ENCODE measurements at regions not wholly inside any gene's neighbourhood (a gene's known extent, or its start where the extent isn't known, plus 50 kb on each side); places are given as distances from the start of the nearest gene placed in this dataset.

- no peak for DNase-seq (ENCODE audit: low read depth in 2 of 2)
These were observed 187.2 kb downstream of the REEP3 start for GRCh38 chr10:63708421-63708820.

GRCh38 chr10:63710703-63711102 lies 189.5 kb downstream of the REEP3 start:
- DNase-seq (ENCODE audit: low read depth in 2 of 2) = no peak

GRCh38 chr10:63711361-63711760 lies 190.2 kb downstream of the REEP3 start:
- no peak for DNase-seq (ENCODE audit: low read depth in 2 of 2)

DNA sequence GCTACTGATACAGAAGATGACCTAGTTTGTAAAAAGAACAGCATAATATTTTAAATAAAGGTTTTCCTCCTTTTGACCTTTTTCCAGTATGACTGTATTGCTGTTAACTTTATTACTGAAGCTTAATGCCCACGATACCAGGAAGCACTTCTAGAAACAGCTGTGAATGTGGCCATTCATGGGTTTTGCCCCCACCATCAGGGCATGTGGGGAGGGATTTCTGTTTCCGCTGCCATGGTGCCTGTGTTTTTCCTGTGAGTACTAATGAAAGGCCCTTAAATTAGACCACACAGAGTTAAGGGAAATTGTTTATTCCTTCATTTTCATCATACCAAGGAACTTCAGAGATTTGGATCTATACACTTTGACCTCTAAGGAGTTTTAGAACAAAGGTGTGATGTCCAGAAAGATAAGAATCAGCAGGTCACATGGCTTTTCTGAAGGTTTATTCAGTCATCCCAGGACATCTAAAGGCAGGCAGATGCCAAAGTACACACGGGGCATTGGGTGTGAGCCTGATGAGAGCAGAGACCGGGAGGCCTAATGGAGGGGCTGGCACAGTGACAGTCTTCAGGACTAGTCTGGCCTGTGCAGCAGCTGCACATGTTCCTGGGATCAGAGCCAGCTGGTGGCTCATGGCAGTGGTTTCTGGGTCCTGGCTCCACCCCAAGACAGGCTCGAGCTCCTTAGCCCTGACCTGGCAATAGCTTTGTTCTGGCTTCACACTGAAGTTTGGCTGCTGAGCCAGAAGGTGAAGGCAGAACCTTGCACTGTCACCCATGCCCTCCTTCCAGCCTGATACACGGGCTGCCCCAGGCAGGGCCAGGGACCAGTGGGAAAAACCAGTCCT lies 190.9 kb downstream of the REEP3 start:
- DNase-seq (ENCODE audit: low read depth in 2 of 2) = no peak

GRCh38 chr10:63712717-63713115 lies 191.5 kb downstream of the REEP3 start:
- DNase-seq (ENCODE audit: low read depth in 2 of 2) = no peak

DNA sequence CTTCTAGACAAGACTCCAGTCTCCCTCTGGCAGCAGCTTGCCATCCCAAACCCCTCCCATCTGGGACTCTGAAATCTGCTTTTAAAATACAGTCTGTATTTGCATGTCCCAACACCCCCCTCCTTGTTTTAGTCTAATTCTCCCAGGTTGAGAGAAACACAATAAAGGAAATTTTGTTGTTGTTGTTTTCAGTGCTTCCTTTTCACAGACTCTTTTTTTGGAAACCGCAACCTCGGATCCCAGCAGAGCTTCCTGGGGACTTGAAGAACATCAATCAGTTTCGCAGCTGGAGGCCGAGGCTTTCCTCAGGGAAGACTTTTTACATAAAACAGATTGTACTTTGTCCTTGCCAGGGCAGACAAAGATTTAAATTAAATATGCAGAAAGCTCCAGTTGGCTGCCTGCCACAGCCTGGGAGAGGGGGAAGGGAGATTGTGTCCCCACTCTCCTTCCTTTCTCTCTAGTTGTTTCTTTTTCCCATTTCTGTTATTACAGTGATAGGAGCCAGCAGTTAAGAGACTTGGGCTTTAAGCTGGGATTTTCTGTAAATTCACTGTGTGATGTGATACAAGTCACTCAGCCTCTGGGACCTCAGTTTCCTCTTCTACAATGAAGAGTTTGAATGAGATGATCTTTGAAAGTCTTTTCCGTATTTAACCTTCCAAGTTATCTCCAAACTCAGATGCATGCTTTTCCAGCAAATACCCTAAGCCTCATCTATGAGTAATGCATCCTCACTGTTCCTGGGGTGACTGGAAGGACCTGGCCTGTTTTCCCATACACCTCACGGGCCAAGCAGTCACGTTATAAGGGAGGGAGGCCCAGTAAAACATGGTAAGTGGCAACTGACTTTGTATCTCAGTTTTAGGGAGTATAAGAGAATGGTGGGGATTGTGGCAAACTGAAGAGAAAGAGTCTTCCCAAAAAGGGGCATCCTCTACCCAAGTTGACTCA lies 192.3 kb downstream of the REEP3 start:
- no peak for DNase-seq (ENCODE audit: low read depth in 2 of 2)

- DNase-seq (ENCODE audit: low read depth in 2 of 2) = no peak
These were observed 194.9 kb downstream of the REEP3 start for GRCh38 chr10:63716016-63716580.

- no peak for DNase-seq (ENCODE audit: low read depth in 2 of 2)
These were observed 196.0 kb downstream of the REEP3 start for GRCh38 chr10:63717027-63717715.

DNA sequence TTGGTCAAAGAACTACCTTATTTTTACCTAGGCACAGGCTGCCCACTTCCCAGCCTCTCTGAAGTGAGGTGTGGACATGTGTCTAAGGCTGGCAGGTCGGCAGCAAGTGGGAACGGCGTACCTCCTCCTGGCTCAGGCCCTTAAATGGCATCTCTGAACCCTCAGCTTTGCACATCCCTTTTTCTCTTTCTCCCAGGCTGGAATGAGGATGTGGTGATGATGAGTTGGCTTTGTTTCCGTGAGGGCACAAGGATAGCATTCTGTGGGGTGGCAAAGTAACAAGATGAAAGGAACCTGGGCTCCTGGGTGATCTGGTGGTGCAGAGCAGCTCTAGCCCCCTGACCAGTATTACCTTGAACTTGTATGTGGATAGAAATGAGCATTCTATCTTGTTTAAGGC lies 196.8 kb downstream of the REEP3 start:
- no peak for DNase-seq (ENCODE audit: low read depth in 2 of 2)

- DNase-seq (ENCODE audit: low read depth in 2 of 2) = no peak
These were observed 197.2 kb downstream of the REEP3 start for GRCh38 chr10:63718421-63718820.

DNA sequence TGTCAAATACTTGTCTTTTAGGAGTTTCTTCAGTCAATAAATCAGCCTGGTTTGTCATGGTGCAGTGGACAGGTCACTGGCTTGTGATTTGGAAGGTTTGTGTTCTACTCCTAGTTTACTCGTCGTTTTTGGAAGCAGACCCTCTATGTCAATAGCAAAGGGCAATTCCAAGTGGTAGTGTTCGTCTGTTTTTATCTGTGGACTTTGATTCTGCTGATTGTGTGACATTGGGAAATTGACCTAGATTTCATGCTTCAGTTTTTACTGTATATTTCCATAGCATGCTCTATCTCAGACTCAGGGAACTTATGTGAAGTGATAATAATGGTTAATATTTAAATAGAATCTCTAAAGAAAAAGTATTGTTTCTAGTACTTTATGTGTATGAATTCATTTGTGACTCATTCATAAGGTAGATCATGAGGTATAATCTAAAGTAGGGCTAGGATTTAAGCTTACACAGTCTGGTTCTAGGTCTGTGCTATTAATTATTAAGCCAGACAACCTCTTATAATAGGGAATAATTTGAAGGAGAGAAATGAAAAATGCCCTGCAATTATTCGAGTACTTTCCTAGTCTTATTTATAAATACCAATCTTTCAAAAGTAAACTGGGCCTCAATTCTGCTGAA lies 198.1 kb downstream of the REEP3 start:
- DNase-seq (ENCODE audit: low read depth in 2 of 2) = no peak

- peak; percentile 13 to 31 for DNase-seq (ENCODE audit: low read depth in 2 of 2)
These were observed 198.9 kb downstream of the REEP3 start for GRCh38 chr10:63720072-63720537.

- DNase-seq (ENCODE audit: low read depth in 2 of 2) = no peak
These were observed 199.5 kb downstream of the REEP3 start for GRCh38 chr10:63720676-63721075.

GRCh38 chr10:63722537-63722936 lies 201.3 kb downstream of the REEP3 start:
- DNase-seq (ENCODE audit: low read depth in 2 of 2) = no peak

GRCh38 chr10:63723320-63723719 lies 202.1 kb downstream of the REEP3 start:
- DNase-seq (ENCODE audit: low read depth in 2 of 2) = no peak

DNA sequence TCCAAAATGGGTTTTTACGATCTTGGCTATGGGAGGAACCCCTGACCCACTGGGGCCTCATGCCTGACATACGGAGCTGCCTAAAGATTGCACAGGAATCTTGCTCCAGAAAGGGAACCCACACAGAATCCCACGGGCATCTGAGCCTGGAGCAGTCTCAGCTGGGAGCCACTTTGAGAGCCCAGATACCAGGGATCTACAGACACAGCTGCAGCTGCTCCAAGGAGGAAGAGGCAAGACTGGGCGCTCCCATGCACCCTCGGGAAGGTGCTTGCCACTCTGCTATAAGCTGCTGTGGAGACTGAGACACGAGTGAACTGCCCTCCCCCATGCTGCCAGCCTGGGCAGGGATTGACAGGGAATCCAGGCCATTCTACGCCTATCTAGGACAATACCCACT lies 202.5 kb downstream of the REEP3 start:
- no peak for DNase-seq (ENCODE audit: low read depth in 2 of 2)

- no peak for DNase-seq (ENCODE audit: low read depth in 2 of 2)
These were observed 203.7 kb downstream of the REEP3 start for GRCh38 chr10:63724922-63725321.

DNA sequence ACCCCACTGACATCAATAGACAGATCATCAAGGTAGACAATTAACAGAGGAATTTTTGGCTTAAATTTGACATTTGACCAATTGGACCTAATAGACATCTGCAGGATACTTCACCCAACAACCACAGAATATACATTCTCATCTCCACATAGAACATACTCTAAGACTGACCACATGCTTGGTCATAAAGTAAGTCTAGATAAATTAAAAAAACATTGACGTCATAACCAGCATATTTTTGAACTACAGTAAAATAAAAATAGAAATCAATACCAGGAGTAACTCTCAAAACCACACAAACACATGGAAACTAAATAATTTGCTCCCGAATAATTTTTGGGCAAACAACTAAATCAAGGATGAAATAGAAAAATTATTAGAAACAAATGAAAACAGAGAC lies 205.7 kb downstream of the REEP3 start:
- no peak for DNase-seq (ENCODE audit: low read depth in 2 of 2)

DNA sequence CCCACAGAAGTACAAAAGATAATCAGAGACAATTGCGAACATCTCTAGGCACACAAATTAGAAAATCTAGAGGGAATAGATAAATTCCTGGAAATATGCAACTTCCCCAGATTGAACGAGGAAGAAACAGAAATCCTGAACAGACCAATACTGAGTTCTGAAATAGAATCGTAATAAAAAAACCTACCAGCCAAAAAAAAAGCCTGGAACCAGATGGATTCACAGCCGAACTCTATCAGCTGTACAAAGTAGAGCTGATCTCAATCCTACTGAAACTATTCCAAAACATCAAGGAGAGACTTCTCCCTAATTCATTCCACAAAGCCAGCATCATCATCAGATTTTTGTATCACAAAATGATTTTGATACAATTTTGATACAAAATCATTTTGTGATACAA lies 206.4 kb downstream of the REEP3 start:
- DNase-seq (ENCODE audit: low read depth in 2 of 2) = no peak

DNA sequence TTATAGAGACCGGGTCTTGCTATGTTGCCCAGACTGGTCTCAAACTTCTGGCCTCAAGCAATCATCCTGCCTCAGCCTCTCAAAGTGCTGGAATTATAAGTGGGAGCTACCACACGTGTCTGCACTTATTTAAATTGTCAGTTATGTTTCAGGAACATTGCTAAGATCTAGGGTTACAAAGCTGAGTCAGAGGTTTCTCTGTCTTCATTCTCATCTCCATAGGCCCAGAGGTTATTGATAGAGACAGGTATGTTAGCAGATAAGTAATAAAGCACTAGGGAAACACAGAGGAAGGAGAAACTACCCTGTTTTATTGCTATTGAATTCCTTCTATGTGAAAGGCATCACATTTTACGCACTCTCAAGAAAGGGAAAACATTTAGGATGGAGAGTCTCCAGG lies 214.1 kb downstream of the REEP3 start:
- DNase-seq (ENCODE audit: low read depth in 2 of 2) = no peak

- no peak for DNase-seq (ENCODE audit: low read depth in 2 of 2)
These were observed 217.2 kb downstream of the REEP3 start for GRCh38 chr10:63738410-63738809.

Data from stimulated activated CD4-positive, alpha-beta T cell treated with anti-CD3 and anti-CD28 coated beads, Interleukin-1b, Interleukin-23, amount 100 ng/mL, for 1 hour (primary cell).